IPS-15b (cell line): ENCODE measurements at regions not wholly inside any gene's neighbourhood (a gene's known extent, or its start where the extent isn't known, plus 50 kb on each side); places are given as distances from the start of the nearest gene placed in this dataset.
"Not testable (repeated sequence)": the region's sequence is repeated elsewhere in the genome, so short reads cannot be mapped to it uniquely, and the experiment has no call there.

Experiments
- H3K27me3 ChIP-seq: one replicate; pipeline ENCODE4 v1.6.1; 2013; ENCODE audit warnings: low read length; ENCODE audit not compliant: control insufficient read depth, insufficient read depth
- H3K36me3 ChIP-seq: one replicate; pipeline ENCODE4 v1.6.1; 2013; ENCODE audit warnings: low read length; ENCODE audit not compliant: control insufficient read depth, insufficient read depth
- H3K4me1 ChIP-seq: one replicate; pipeline ENCODE4 v1.6.1; 2013; ENCODE audit warnings: mild to moderate bottlenecking, low read length; ENCODE audit not compliant: control insufficient read depth, insufficient read depth
- H3K4me3 ChIP-seq: one replicate; pipeline ENCODE4 v1.5.1; 2013; ENCODE audit warnings: low read depth, low read length
- H3K9ac ChIP-seq: one replicate; pipeline ENCODE4 v1.6.1; 2013; ENCODE audit warnings: low read depth, mild to moderate bottlenecking, low read length
- H3K9me3 ChIP-seq: one replicate; pipeline ENCODE4 v1.6.1; 2013; ENCODE audit warnings: mild to moderate bottlenecking, low read length; ENCODE audit not compliant: control insufficient read depth, insufficient read depth

GRCh38 chr2:78262089-78262488 is 739.9 kb upstream of the LRRTM4 start:
- H3K9me3 ChIP-seq, H3K4me1 ChIP-seq, H3K9ac ChIP-seq: not testable (repeated sequence)

GRCh38 chr2:78262713-78263375 is 740.7 kb upstream of the LRRTM4 start:
- Histone ChIP-seq H3K9ac (no peak overlapping the region), H3K36me3 (no peaks in the 10 kb centered on the region)

More at GRCh38 chr2:78262089-78262488, 739.9 kb upstream of the LRRTM4 start:
- H3K4me3 ChIP-seq, H3K27me3 ChIP-seq, H3K36me3 ChIP-seq: not testable (repeated sequence)

GRCh38 chr2:78263571-78263970 is 741.4 kb upstream of the LRRTM4 start:
- Histone ChIP-seq H3K27me3 (no peaks in the 10 kb centered on the region), H3K9ac (no peak overlapping the region), H3K4me1 (no peaks in the 10 kb centered on the region), H3K4me3 (no peak overlapping the region), H3K36me3 (no peaks in the 10 kb centered on the region), H3K9me3 (no peaks in the 10 kb centered on the region)

More at GRCh38 chr2:78262713-78263375, 740.7 kb upstream of the LRRTM4 start:
- H3K4me3 ChIP-seq = no peak overlapping the region
- no peaks in the 10 kb centered on the region for H3K9me3 ChIP-seq
- no peaks in the 10 kb centered on the region for H3K4me1 ChIP-seq
- no peaks in the 10 kb centered on the region for H3K27me3 ChIP-seq

- no peaks in the 10 kb centered on the region for H3K4me1 ChIP-seq
- H3K9ac ChIP-seq = no peak overlapping the region
- H3K4me3 ChIP-seq = no peak overlapping the region
- H3K9me3 ChIP-seq = no peaks in the 10 kb centered on the region
- no peaks in the 10 kb centered on the region for H3K27me3 ChIP-seq
- no peaks in the 10 kb centered on the region for H3K36me3 ChIP-seq
Measured at GRCh38 chr2:78264130-78264529, 742.0 kb upstream of the LRRTM4 start.

GRCh38 chr2:78281164-78281563 is 744.3 kb upstream of the REG3G start:
- Histone ChIP-seq H3K9ac (no peak overlapping the region), H3K36me3 (no peaks in the 10 kb centered on the region), H3K4me1 (no peaks in the 10 kb centered on the region), H3K9me3 (no peaks in the 10 kb centered on the region), H3K4me3 (no peak overlapping the region), H3K27me3 (no peaks in the 10 kb centered on the region)

- Histone ChIP-seq H3K9me3 (no peaks in the 10 kb centered on the region), H3K4me1 (no peaks in the 10 kb centered on the region), H3K9ac (no peak overlapping the region), H3K36me3 (no peaks in the 10 kb centered on the region), H3K27me3 (no peaks in the 10 kb centered on the region), H3K4me3 (no peak overlapping the region)
Measured at GRCh38 chr2:78290581-78291214, 734.8 kb upstream of the REG3G start.

- H3K4me1 ChIP-seq = no peaks in the 10 kb centered on the region
- no peak overlapping the region for H3K4me3 ChIP-seq
- no peak overlapping the region for H3K9ac ChIP-seq
- H3K36me3 ChIP-seq = no peaks in the 10 kb centered on the region
- no peaks in the 10 kb centered on the region for H3K9me3 ChIP-seq
- no peaks in the 10 kb centered on the region for H3K27me3 ChIP-seq
Measured at GRCh38 chr2:78293768-78294167, 731.7 kb upstream of the REG3G start.

- no peak overlapping the region for H3K9ac ChIP-seq
- no peaks in the 10 kb centered on the region for H3K4me1 ChIP-seq
- H3K4me3 ChIP-seq = no peak overlapping the region
- H3K27me3 ChIP-seq = no peaks in the 10 kb centered on the region
- H3K9me3 ChIP-seq = no peaks in the 10 kb centered on the region
- no peaks in the 10 kb centered on the region for H3K36me3 ChIP-seq
Measured at GRCh38 chr2:78301166-78301789, 724.2 kb upstream of the REG3G start.

GRCh38 chr2:78304678-78305077 is 720.8 kb upstream of the REG3G start:
- Histone ChIP-seq H3K9me3 (no peaks in the 10 kb centered on the region), H3K36me3 (no peaks in the 10 kb centered on the region), H3K4me3 (no peak overlapping the region), H3K9ac (no peak overlapping the region), H3K4me1 (peaks cover 8% of the 10 kb centered on the region), H3K27me3 (no peaks in the 10 kb centered on the region)

- no peak overlapping the region for H3K9ac ChIP-seq
- H3K4me3 ChIP-seq = no peak overlapping the region
- H3K36me3 ChIP-seq = no peaks in the 10 kb centered on the region
- H3K27me3 ChIP-seq = no peaks in the 10 kb centered on the region
- peaks cover 8% of the 10 kb centered on the region for H3K4me1 ChIP-seq
- H3K9me3 ChIP-seq = no peaks in the 10 kb centered on the region
Measured at GRCh38 chr2:78309460-78309859, 716.0 kb upstream of the REG3G start.

- Histone ChIP-seq H3K36me3 (no peaks in the 10 kb centered on the region), H3K9me3 (no peaks in the 10 kb centered on the region), H3K4me1 (peaks cover 2% of the 10 kb centered on the region), H3K27me3 (no peaks in the 10 kb centered on the region), H3K9ac (no peak overlapping the region), H3K4me3 (no peak overlapping the region)
Measured at GRCh38 chr2:78315368-78315767, 710.1 kb upstream of the REG3G start.

GRCh38 chr2:78318275-78318674 is 707.2 kb upstream of the REG3G start:
- Histone ChIP-seq H3K27me3 (no peaks in the 10 kb centered on the region), H3K4me3 (no peak overlapping the region), H3K9ac (no peak overlapping the region), H3K36me3 (no peaks in the 10 kb centered on the region), H3K4me1 (peaks cover 2% of the 10 kb centered on the region), H3K9me3 (no peaks in the 10 kb centered on the region)
